Smooth muscle cell (in vitro differentiated cells): ENCODE measurements at regions not wholly inside any gene's neighbourhood (a gene's known extent, or its start where the extent isn't known, plus 50 kb on each side); places are given as distances from the start of the nearest gene placed in this dataset.
"Not testable (repeated sequence)": the region's sequence is repeated elsewhere in the genome, so short reads cannot be mapped to it uniquely, and the experiment has no call there.

Source experiments
- DNase-seq: peaks from one replicate; lab custom pipeline; 2025; ENCODE audit not compliant: unreplicated experiment; lab: John Stamatoyannopoulos, UW
- H2AFZ ChIP-seq: fragments of 200-600 bp; sonication (generic); 2 replicates; pipeline ENCODE4 v1.6.0; 2016; ENCODE audit warnings: antibody characterized with exemption, low read depth, mild to moderate bottlenecking
- H3F3A ChIP-seq: fragments of 200-600 bp; sonication (generic); 2 replicates; pipeline ENCODE4 v1.6.0; 2017; ENCODE audit warnings: antibody characterized with exemption, low read depth
- H3K27ac ChIP-seq: fragments of 200-600 bp; sonication (generic); 2 replicates; pipeline ENCODE4 v1.5.1; 2016; ENCODE audit warnings: low read depth, mild to moderate bottlenecking
- H3K27me3 ChIP-seq: fragments of 200-600 bp; sonication (generic); 2 replicates; pipeline ENCODE4 v1.6.1; 2016; ENCODE audit warnings: low read depth, mild to moderate bottlenecking
- H3K36me3 ChIP-seq: fragments of 200-600 bp; sonication (generic); 2 replicates; pipeline ENCODE4 v1.5.1; 2016; ENCODE audit warnings: low read depth
- H3K4me1 ChIP-seq: fragments of 200-600 bp; sonication (generic); 2 replicates; pipeline ENCODE4 v1.5.1; 2016; ENCODE audit warnings: low read depth
- H3K4me2 ChIP-seq: fragments of 200-600 bp; sonication (generic); 2 replicates; pipeline ENCODE4 v1.6.0; 2016; ENCODE audit warnings: mild to moderate bottlenecking
- H3K4me3 ChIP-seq: fragments of 200-600 bp; sonication (generic); 2 replicates; pipeline ENCODE4 v1.5.1; 2016; ENCODE audit warnings: mild to moderate bottlenecking
- H3K79me2 ChIP-seq: fragments of 200-600 bp; sonication (generic); 2 replicates; pipeline ENCODE4 v1.6.0; 2016; ENCODE audit warnings: low read depth, mild to moderate bottlenecking
- H3K9ac ChIP-seq: fragments of 200-600 bp; sonication (generic); 2 replicates; pipeline ENCODE4 v1.6.0; 2016; ENCODE audit warnings: low read depth
- H3K9me3 ChIP-seq: fragments of 200-600 bp; sonication (generic); replicated peaks from 2 replicates; pipeline ENCODE4 v1.5.1; 2016; ENCODE audit warnings: low read depth
- H4K20me1 ChIP-seq: fragments of 200-600 bp; sonication (generic); 2 replicates; pipeline ENCODE4 v1.6.0; 2016; ENCODE audit warnings: low read depth
- CTCF ChIP-seq: fragments of 200-600 bp; sonication (generic); IDR thresholded peaks from 2 replicates; pipeline ENCODE4 v1.5.1; 2017; ENCODE audit warnings: borderline replicate concordance, mild to moderate bottlenecking, antibody characterized with exemption; ENCODE audit not compliant: insufficient read depth, poor library complexity, severe bottlenecking
- WGBS: methylation state at CpG from one replicate; pipeline ENCODE4 v1.1.7; 2016; ENCODE audit warnings: low lambda C conversion rate; 5-methylcytosine and 5-hydroxymethylcytosine counted together

GRCh38 chr17:70521821-70522256 lies 352.5 kb downstream of the KCNJ2 start:
- Histone ChIP-seq H3K79me2 (no peaks in the 10 kb centered on the region), H3K9me3 (no peaks in the 10 kb centered on the region), H4K20me1 (no peaks in the 10 kb centered on the region), H3K4me1 (no peaks in the 10 kb centered on the region), H3K4me3 (no peak overlapping the region), H3K4me2 (no peak overlapping the region), H2AFZ (no peak overlapping the region), H3F3A (no peaks in the 10 kb centered on the region), H3K9ac (no peak overlapping the region), H3K27me3 (no peaks in the 10 kb centered on the region), H3K27ac (no peak overlapping the region), H3K36me3 (no peaks in the 10 kb centered on the region)
- no peak for TF ChIP-seq CTCF
- no peak for DNase-seq
- WGBS = 25% methylated on average over 3 of the region's 3 CpGs

GRCh38 chr17:70523426-70523825 lies 354.1 kb downstream of the KCNJ2 start:
- no peak overlapping the region for H3K4me3 ChIP-seq
- no peaks in the 10 kb centered on the region for H3K4me1 ChIP-seq
- no peak overlapping the region for H2AFZ ChIP-seq
- H3K4me2 ChIP-seq = no peak overlapping the region
- no peak for DNase-seq
- no peaks in the 10 kb centered on the region for H3K79me2 ChIP-seq
- no peak overlapping the region for H3K27ac ChIP-seq
- H3K9me3 ChIP-seq = no peaks in the 10 kb centered on the region
- H4K20me1 ChIP-seq = no peaks in the 10 kb centered on the region
- WGBS = 87% methylated on average over 4 of the region's 4 CpGs
- no peaks in the 10 kb centered on the region for H3F3A ChIP-seq
- no peaks in the 10 kb centered on the region for H3K36me3 ChIP-seq
- no peak for TF ChIP-seq CTCF
- H3K9ac ChIP-seq = no peak overlapping the region
- no peaks in the 10 kb centered on the region for H3K27me3 ChIP-seq

GRCh38 chr17:70525035-70525434 lies 355.7 kb downstream of the KCNJ2 start:
- not testable (repeated sequence) for H3K36me3 ChIP-seq, H4K20me1 ChIP-seq, DNase-seq, H3K4me2 ChIP-seq, H3K9me3 ChIP-seq, H3K79me2 ChIP-seq, H3K9ac ChIP-seq, H3K27ac ChIP-seq, H3K27me3 ChIP-seq, H3K4me3 ChIP-seq, H2AFZ ChIP-seq, H3K4me1 ChIP-seq, H3F3A ChIP-seq
- WGBS = 92% methylated on average over 7 of the region's 7 CpGs

GRCh38 chr17:70525961-70526360 lies 356.6 kb downstream of the KCNJ2 start:
- Histone ChIP-seq H3K4me1 (no peaks in the 10 kb centered on the region), H2AFZ (no peak overlapping the region), H3K79me2 (no peaks in the 10 kb centered on the region), H3K9ac (no peak overlapping the region), H3K27ac (no peak overlapping the region), H4K20me1 (no peaks in the 10 kb centered on the region), H3K9me3 (no peaks in the 10 kb centered on the region), H3F3A (no peaks in the 10 kb centered on the region), H3K27me3 (peaks cover 3% of the 10 kb centered on the region), H3K4me3 (no peak overlapping the region), H3K36me3 (no peaks in the 10 kb centered on the region), H3K4me2 (no peak overlapping the region)
- DNase-seq = no peak
- 86% methylated on average over 5 of the region's 5 CpGs for WGBS
- TF ChIP-seq CTCF = no peak
